NCI-H2107 (cell line): ENCODE measurements at regions not wholly inside any gene's neighbourhood (a gene's known extent, or its start where the extent isn't known, plus 50 kb on each side); places are given as distances from the start of the nearest gene placed in this dataset.

Experiments
- DNase-seq: peaks from one replicate; lab custom pipeline; 2025; lab: John Stamatoyannopoulos, UW

DNA sequence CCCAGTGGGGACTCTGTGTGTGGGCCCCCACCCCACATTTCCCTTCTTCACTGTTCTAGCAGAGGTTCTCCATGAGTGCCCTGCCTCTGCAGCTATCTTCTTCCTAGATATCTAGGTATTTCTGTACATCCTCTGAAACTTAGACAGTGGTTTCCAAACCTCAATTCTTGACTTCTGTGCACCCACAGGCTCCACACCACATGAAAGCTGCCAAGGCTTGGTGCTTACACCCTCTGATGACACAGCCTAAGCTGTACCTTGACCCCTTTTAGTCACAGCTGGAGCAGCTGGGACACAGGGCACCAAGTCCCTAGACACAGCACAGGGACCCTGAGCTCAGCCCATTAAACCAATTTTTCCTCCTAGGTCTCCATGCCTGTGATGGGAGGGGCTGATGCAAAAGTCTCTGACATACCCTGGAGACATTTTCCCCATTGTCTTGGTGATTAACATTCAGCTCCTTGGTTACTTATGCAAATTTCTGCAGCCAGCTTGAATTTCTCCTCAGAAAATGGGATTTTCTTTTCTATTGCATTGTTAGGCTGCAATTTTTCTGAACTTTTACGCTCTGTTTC is 304.5 kb downstream of the OTOL1 start:
- DNase-seq = no peak

DNA sequence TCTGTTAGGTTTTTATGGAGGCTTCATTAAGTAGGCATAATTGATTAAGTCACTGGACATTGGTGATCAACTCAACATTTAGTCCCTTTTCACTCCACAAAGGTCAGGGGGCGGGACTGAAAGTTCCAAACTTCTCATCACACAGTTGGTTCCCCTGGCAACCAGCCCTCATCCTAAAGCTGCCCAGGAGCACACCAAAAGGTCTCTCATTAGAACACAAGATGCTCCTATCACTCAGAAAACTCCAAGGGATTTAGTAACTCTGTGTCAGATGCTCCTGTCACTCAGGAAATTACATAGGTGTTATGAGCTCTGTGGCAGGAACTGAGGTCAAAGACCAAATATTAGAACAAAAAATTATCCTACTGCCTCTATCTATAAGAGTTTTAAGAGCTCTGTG is 321.5 kb downstream of the OTOL1 start:
- DNase-seq = no peak

DNA sequence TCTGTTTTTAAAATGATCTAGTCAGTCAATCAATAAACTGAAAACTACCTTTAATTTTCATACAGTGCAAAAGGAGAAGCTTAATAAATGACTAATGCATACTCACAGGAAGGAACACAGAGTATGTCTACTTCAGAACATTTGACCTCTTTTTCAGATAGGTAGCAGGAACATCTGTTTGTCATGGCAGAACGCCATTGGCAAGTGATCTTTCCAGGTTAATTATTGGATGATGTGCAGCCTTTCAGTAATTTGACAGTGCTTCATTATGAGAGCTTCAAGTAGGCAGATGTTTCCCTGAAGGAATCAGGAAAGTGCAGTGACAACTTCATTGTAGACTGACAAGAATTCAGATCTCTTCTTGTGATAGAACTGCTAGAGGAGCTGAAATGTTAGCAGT is 325.0 kb downstream of the OTOL1 start:
- DNase-seq = no peak

DNA sequence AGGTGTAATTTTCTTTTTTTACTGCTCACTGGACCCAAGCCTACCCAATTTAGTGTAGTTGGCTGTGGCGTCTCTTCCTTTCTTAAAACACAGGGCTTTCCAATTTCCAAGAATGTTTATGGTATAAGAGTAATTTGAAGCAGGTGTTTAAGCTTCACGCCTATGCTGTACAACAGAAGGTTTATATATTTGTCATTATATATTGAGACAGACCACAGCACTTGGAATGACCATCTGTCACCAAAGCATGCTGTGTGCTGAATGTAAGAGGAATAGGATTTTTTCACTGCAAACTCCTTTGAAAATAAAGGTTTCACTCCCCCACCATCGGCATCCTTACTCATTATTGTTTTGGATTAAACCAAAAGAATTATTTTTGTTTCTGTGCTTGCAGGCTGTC is 325.7 kb downstream of the OTOL1 start:
- no peak for DNase-seq

DNA sequence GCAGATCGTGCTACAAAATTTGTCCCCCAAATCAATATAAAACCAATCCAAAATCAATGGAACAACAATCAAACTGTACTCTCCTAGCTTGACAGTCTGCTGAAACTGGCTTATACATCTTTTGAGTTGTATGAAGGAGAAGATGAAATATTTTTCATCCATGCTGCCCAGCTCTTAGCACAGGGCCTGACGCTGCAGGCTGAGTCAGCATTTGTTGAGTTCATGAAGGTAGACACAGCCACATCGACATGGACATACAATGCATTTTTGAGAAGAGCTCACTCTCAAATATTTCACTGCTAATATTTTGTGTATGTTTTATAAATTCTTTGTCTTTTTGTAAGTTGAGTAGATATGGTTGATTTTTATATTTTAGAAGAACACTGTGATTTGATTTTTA is 327.3 kb downstream of the OTOL1 start:
- no peak for DNase-seq

DNA sequence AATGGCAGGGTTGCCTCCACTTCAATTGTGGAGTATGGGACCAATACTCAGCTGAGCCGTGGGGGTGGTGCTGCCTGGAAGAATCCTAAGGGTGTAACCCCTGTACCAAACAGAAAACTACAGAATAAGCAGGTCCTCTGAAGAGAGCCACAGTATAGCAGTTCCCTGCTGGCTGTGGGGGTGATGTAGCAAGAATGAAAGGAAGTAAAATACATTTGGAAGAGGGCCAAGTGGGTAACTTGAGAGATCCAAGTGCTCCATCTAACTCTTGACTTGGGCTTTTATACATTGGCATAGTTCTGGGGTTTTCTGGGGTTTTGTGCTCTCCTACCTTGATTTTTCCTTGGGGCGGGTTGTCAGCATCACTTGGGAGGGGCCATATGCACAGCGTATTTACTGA is 341.4 kb downstream of the OTOL1 start:
- no peak for DNase-seq

DNA sequence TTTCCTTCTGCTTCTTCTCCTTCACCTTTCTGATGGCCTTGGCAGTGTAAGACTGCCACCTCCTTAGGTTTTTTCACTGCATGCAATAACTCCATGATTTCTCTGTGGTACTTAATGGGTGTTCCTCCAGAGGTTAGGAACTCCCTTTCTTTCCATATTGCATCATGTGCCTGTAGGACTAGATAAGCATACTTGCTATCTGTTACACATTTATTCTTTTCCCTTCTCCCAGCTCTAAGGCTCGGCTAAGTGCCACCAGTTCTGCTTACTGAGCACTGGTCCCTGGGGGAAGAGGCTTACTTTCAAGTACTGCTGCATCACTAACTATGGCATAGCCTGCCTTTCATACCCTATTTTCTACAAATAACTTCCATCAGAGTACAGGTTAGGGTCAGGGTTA is 351.8 kb downstream of the OTOL1 start:
- no peak for DNase-seq

DNA sequence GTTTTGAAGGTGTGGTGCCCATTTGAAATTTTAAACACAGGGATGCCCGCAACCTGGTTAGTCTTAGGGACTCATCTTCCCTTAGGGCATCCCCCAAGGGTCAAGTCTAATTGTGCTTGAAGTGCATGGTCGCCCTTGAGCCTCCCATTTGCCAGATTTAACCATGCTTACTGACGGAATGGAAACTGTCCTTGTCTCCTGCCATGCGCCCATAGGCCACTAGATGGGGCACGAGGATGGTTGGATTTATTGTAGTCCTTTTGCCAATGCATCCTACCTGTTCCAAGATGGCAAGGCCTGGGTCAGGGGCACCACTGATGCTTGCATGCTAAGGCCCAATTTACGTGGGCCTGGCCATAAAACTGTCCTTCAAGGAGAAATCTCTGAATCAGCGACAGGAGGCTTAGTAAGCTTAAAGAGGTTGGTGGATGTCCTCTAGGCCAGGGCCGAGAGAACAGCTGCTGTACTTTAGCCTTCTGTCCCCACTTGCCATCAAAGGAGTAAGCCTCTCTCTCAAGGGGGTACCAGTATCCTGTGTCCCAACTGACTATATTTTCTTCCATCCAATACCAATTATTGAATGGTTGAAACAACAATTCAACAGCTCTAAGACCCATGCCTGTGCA is 355.4 kb downstream of the OTOL1 start:
- peak; percentile 45 for DNase-seq

DNA sequence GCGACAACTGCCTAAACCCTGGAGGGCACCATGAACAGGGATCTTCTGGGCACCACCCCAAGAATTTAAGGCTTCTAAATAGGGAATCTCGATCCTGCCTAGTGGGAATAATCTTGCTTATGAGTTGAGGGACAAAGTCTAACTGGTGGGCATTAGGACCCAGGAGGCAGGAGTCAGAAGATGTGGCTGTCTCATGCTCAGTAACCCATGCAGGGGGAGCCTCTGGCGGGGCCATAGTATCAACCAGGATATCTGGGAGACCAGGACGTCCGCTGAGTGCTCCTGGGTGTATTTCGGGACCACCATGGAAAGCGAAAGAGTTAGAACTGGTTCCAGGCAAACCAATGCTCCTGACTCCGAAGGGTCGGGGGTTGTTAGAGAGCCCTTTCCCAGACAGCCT is 356.1 kb downstream of the OTOL1 start:
- DNase-seq = no peak

DNA sequence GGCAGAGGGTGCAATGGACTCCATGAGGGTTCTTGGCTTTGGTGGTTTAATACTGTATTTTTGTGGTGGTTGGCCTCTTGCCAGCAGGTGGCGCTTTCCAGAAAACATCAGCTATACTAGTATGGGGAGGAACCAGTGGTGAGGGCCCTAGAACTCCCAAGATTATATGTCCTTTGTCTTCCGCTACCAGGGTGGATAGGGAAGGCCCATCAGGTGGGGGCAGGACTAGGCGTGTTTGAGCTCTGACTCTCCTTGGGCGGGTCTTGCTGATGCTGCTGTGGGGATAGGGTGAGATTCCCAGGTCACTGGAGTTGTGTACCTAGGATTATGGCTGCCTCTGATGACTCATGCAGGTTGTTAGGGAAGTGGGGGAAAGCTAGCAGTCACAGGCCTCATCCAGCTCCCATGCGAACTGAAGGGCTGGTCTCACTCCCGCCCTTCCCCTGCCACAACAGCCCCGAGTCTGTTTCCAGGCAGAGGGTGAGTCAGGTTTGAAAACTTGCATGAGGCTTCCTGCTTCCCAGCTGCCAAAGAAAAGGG is 357.7 kb downstream of the OTOL1 start:
- no peak for DNase-seq

DNA sequence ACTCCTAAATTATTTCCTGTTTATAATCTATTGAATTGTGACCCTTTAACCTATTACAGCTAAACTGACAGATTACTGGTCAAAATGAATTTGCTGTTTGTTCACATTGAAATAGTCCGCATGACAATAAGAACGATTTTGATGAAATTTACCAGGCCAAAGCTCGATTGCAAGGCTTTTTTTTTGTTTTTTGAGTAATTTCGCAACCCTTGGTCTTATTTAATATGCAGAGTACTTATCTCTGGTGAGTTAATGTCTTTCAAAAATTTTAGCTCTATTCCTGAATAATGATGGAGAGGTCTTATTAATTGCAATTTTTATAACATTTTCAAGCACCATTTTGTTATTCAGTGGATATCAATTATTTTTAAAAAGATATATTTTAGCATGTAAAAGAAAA is 362.4 kb downstream of the OTOL1 start:
- DNase-seq = no peak

DNA sequence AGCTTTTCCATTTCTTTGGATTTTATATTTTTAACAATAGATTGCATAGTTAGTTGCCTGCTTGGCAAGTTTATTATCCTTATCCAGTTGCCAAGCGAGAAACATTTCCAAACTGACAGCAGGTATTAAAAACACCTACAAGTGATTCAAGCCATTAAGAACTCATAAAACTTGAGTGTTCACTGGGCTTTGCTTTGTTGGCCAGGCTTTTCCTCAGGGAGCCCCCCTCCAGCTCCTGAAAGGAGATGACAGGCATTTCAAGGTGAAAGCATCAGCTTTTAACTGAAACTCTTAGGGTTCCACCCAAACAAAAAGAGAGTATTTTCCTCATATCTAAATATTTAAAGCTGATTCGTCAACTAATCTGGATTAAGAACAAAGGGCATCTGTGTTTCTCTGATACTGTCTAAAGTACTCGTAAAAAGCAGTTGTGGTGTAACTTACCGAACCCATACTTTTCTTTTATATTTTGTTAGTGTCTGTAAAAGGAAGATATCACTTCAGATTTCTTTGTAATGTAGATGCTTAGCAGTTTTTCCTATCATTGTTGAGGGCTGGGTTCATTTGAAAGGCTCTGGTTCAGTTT is 363.4 kb downstream of the OTOL1 start:
- no peak for DNase-seq

DNA sequence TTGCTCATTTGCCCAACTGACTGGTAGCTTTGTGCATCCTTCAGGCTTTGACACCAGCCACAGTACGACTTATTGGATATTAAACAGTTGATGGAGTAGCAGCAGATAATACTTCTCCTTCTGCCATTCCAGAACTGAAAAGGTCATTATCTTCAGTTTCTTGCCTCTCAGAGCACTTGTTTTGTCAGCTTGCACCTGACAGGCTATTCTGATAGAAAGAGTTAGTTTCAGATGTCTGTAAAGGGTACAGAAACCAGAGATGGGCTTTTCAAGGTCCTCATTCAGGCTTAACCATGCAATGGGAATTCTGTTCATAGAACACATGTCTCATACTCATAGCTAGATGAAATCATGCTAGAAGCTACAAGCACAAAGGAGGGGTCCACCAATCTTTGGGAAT is 367.2 kb downstream of the OTOL1 start:
- no peak for DNase-seq

DNA sequence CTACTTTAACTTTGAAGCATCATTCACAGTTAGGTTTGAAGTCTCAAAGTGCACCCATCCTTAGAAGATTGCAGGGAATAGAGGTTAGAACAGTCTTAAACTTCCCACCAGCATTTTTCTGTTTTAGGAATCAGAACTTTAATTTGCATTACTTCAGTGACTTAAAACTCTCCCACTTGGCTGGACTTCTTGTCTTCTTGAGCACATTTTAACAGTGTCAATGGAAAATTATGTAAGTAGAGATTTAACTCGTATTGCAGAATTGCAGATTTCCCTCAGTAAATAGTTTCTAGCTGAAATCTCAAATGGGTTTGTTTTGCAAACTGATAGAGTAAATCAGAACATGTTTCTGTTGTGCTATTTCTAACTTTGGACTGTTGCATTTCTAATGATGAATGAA is 369.6 kb downstream of the OTOL1 start:
- no peak for DNase-seq

DNA sequence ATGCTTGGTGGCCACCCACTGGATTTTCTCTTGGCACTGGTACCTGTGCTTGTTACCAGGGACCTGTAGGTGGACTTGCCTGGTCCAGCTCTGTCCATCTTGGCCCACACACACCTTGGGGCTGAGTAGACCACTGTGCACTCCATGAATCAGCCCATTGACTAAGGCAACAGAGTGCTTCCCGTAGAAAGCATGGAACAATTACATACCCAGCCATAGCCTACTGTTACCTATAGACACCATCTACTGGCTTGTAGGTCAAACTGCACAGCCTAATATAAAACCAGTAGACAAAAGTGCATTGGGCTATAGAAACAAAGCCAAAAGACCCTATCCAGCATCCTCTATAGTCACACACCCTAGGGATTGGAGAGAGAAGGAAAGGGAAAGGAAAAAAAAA is 378.9 kb downstream of the OTOL1 start:
- no peak for DNase-seq

DNA sequence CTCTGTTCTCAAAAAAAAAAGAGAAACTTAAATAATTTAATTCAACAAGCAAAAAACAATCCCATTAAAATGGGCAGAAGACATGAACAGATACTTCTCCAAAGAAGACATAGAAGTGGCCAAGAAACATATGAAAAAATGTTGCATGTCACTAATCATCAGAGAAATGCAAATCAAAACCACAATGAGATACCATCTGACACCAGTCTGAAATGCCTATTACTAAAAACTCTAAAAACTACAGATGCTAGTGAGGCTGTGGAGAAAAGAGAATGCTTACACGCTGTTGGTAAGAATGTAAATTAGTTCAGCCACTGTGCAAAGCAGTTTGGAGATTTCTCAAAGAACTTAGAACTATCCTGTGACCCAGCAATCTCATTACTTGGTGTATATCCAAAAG is 382.9 kb downstream of the OTOL1 start:
- DNase-seq = no peak

DNA sequence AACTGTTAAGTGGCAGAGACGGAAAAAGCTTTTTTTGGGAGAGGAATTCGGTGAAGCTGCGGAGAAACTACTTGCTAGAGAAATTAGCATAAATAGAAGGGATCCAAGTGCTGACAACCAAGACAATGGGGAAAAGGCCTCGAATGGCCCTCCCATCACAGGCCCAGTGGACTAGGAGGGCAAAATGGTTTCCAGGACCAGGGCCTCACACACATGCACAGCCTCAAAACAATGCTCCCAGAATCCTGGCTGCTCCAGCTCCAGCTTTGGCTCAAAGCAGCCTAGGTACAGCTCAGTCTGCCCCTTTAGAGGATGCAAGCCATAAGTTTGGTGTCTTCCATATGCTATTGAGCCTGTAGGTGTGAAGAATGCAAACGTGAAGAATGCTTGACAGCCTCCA is 388.2 kb downstream of the OTOL1 start:
- DNase-seq = no peak

DNA sequence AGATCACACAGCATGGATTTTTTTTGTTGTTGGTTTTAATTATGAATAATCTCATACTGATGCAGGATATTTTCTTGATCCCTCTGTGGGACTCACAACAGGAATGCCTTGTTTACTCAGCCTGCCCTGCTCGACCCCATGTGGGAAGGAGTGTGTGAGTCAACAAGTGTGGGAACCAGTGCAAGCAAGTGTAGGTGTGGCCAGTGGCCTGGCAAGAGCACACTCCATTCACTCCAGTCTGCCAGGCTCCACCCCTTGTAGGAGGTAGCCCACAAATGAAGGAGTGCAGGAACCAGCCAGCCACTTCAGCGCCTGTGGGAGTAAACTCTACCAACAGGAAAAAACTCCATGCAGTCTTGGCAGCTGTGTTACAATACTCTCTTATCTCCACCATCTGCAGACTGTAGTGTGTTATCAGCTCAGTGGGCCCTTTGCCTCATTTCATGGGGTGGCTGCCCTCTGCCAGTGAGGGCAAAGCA is 393.6 kb downstream of the OTOL1 start:
- no peak for DNase-seq

DNA sequence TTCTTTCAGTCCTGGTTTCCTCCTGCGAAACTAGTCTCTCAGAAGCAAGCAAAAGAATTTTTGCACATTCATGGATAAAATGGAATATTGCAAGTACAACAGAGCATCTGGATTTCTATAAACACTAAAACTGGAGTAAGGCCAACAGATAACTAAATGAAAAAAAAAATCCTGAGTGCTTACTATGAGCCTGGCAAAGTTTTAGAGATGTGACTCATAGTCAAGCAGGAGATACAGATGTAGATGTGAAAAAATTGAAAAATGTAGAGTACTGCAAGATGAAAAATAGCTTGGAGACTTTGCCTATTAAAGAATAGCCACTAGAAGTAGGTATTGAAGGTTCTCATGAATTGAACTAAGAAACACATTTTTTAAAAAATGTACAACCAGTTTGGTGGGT is 397.4 kb downstream of the OTOL1 start:
- no peak for DNase-seq

DNA sequence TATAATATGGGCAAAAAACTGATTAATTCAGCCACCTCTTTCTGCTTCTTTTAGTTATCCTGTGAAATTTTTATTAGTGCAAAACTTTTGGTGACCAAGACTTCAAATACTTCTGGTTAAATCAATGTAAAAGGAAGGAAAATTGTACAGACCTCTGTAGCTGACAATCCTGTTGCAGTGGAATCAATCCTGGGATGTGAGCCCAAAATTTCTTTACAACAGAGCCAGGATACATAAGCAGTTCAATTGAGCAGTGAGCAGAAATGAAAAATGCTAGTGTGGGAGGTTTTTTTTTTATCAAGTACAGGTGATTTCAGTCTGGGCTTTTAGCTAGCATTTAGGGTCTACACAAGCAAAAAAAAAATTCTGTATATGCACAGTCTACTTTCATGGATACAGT is 398.0 kb downstream of the OTOL1 start:
- no peak for DNase-seq

DNA sequence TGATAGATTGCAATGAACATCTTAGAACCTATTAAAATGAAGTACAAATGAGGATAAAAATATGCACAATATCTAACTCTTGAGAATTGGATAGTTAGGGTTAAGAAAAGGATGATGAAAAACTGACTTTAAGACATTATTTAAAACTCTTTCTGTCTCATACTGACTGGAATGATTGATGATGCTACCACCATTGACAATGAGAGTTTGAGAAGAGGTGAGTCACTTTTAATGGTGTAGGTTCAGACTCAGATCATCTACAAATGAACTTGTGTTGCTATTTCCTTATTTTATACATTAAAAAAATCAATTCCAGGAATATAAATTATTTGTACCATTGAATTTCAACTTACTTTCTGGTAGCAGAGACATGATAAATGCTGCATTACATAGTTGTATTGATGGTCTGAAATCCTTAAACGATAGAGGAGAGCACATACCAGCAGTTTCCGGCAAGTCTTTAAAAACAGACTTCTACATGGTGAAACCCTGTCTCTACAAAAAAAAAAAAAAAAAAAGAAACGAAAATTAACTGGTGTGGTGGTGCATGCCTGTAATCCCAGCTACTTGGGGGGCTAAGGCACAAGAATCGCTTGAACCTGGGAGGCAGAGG is 409.0 kb downstream of the OTOL1 start:
- no peak for DNase-seq

DNA sequence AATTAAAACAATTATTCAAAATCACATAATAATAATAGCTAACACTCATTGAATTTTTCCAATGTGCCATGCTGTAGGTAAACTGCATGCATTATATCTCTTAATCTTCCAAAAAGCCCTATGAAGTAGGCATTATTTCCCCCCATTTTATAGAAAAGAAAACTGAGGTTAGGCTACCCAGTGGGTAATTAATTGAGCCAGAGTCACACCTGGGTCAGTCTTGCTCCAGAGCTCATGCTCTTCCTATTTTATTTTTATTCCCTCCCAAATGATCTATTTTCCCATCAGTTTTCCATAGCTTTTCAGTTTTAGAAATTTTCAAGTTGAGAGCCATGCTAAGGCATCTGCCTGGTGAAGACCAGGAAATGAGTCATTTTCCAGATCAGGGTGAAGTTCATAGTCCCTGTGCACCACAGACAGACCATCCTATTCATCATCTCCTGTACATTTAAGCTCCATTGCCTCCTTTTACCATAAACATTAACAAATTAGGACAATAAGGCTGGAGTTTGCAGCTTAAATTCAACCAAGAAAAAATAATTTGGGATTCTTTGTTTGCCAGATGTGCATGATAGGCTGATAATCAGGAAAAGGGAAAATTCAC is 417.3 kb downstream of the OTOL1 start:
- no peak for DNase-seq
